ENCODE measurements at regions not wholly inside any gene's neighbourhood (a gene's known extent, or its start where the extent isn't known, plus 50 kb on each side); places are given as distances from the start of the nearest gene placed in this dataset.

DNA sequence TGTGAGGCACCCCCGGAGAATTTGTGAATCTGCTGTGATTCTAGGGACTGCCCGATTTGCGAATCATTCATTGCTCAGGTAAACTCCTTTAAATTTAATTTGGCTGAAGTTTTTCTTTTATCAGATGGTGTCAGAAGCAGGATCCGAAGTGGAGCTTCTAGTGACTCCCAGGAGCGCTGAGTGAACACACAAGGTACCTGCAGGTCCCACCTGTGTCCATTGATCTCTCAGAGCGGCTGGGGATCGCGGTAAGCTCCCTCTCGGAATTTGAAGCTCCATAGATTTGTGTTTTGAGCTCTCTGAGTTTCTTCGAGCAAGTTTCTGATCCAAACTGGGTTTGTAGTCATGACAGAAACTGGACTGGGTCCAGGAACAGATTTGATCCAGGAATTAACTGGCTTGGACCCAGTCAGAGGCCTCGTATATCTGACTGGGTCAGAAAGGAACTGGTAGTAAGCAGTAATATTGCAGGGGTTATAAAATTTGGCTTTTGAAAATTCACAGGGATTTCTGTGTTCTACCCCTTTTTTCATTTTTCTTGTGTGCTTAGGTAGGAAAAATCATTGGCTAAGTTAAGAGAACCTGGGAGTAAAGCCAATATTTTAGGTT lies 56.2 kb upstream of the EDEM3 start:
- no peak for TF ChIP-seq JUNB (IDR thresholded peaks at IDR 0.05; ENCODE audit: unreplicated experiment)
- no peak for TF ChIP-seq ZNF331 (CRISPR knock-in tag; IDR thresholded peaks at IDR 0.05; ENCODE audit: low read depth)
- TF ChIP-seq, protein P1, sequence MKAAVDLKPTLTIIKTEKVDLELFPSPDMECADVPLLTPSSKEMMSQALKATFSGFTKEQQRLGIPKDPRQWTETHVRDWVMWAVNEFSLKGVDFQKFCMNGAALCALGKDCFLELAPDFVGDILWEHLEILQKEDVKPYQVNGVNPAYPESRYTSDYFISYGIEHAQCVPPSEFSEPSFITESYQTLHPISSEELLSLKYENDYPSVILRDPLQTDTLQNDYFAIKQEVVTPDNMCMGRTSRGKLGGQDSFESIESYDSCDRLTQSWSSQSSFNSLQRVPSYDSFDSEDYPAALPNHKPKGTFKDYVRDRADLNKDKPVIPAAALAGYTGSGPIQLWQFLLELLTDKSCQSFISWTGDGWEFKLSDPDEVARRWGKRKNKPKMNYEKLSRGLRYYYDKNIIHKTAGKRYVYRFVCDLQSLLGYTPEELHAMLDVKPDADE (IDR thresholded peaks at IDR 0.05) = no peak
- TF ChIP-seq, protein P2, sequence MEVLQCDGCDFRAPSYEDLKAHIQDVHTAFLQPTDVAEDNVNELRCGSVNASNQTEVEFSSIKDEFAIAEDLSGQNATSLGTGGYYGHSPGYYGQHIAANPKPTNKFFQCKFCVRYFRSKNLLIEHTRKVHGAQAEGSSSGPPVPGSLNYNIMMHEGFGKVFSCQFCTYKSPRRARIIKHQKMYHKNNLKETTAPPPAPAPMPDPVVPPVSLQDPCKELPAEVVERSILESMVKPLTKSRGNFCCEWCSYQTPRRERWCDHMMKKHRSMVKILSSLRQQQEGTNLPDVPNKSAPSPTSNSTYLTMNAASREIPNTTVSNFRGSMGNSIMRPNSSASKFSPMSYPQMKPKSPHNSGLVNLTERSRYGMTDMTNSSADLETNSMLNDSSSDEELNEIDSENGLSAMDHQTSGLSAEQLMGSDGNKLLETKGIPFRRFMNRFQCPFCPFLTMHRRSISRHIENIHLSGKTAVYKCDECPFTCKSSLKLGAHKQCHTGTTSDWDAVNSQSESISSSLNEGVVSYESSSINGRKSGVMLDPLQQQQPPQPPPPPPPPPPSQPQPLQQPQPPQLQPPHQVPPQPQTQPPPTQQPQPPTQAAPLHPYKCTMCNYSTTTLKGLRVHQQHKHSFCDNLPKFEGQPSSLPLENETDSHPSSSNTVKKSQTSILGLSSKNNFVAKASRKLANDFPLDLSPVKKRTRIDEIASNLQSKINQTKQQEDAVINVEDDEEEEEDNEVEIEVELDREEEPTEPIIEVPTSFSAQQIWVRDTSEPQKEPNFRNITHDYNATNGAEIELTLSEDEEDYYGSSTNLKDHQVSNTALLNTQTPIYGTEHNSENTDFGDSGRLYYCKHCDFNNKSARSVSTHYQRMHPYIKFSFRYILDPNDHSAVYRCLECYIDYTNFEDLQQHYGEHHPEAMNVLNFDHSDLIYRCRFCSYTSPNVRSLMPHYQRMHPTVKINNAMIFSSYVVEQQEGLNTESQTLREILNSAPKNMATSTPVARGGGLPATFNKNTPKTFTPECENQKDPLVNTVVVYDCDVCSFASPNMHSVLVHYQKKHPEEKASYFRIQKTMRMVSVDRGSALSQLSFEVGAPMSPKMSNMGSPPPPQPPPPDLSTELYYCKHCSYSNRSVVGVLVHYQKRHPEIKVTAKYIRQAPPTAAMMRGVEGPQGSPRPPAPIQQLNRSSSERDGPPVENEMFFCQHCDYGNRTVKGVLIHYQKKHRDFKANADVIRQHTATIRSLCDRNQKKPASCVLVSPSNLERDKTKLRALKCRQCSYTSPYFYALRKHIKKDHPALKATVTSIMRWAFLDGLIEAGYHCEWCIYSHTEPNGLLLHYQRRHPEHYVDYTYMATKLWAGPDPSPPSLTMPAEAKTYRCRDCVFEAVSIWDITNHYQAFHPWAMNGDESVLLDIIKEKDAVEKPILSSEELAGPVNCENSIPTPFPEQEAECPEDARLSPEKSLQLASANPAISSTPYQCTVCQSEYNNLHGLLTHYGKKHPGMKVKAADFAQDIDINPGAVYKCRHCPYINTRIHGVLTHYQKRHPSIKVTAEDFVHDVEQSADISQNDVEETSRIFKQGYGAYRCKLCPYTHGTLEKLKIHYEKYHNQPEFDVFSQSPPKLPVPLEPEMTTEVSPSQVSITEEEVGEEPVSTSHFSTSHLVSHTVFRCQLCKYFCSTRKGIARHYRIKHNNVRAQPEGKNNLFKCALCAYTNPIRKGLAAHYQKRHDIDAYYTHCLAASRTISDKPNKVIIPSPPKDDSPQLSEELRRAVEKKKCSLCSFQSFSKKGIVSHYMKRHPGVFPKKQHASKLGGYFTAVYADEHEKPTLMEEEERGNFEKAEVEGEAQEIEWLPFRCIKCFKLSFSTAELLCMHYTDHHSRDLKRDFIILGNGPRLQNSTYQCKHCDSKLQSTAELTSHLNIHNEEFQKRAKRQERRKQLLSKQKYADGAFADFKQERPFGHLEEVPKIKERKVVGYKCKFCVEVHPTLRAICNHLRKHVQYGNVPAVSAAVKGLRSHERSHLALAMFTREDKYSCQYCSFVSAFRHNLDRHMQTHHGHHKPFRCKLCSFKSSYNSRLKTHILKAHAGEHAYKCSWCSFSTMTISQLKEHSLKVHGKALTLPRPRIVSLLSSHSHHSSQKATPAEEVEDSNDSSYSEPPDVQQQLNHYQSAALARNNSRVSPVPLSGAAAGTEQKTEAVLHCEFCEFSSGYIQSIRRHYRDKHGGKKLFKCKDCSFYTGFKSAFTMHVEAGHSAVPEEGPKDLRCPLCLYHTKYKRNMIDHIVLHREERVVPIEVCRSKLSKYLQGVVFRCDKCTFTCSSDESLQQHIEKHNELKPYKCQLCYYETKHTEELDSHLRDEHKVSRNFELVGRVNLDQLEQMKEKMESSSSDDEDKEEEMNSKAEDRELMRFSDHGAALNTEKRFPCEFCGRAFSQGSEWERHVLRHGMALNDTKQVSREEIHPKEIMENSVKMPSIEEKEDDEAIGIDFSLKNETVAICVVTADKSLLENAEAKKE (CRISPR knock-in tag; IDR thresholded peaks at IDR 0.05) = no peak
- TF ChIP-seq NANOG (IDR thresholded peaks at IDR 0.05; ENCODE audit: borderline replicate concordance) = no peak
- no peak for TF ChIP-seq EZH2phosphoT487 (IDR thresholded peaks at IDR 0.05; ENCODE audit: unreplicated experiment)
- TF ChIP-seq POLR2AphosphoS5 (IDR thresholded peaks at IDR 0.05; ENCODE audit: low read depth) = no peak
- TF ChIP-seq STAT1 (IDR thresholded peaks at IDR 0.05; ENCODE audit: unreplicated experiment) = no peak
- no peak for TF ChIP-seq EZH2 (IDR thresholded peaks at IDR 0.05; ENCODE audit: low read depth, unreplicated experiment)
- TF ChIP-seq, protein P3, sequence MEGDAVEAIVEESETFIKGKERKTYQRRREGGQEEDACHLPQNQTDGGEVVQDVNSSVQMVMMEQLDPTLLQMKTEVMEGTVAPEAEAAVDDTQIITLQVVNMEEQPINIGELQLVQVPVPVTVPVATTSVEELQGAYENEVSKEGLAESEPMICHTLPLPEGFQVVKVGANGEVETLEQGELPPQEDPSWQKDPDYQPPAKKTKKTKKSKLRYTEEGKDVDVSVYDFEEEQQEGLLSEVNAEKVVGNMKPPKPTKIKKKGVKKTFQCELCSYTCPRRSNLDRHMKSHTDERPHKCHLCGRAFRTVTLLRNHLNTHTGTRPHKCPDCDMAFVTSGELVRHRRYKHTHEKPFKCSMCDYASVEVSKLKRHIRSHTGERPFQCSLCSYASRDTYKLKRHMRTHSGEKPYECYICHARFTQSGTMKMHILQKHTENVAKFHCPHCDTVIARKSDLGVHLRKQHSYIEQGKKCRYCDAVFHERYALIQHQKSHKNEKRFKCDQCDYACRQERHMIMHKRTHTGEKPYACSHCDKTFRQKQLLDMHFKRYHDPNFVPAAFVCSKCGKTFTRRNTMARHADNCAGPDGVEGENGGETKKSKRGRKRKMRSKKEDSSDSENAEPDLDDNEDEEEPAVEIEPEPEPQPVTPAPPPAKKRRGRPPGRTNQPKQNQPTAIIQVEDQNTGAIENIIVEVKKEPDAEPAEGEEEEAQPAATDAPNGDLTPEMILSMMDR (conservative IDR thresholded peaks at IDR 0.05; ENCODE audit: low read depth in 2 of 2) = no peak
- TF ChIP-seq, protein P4, sequence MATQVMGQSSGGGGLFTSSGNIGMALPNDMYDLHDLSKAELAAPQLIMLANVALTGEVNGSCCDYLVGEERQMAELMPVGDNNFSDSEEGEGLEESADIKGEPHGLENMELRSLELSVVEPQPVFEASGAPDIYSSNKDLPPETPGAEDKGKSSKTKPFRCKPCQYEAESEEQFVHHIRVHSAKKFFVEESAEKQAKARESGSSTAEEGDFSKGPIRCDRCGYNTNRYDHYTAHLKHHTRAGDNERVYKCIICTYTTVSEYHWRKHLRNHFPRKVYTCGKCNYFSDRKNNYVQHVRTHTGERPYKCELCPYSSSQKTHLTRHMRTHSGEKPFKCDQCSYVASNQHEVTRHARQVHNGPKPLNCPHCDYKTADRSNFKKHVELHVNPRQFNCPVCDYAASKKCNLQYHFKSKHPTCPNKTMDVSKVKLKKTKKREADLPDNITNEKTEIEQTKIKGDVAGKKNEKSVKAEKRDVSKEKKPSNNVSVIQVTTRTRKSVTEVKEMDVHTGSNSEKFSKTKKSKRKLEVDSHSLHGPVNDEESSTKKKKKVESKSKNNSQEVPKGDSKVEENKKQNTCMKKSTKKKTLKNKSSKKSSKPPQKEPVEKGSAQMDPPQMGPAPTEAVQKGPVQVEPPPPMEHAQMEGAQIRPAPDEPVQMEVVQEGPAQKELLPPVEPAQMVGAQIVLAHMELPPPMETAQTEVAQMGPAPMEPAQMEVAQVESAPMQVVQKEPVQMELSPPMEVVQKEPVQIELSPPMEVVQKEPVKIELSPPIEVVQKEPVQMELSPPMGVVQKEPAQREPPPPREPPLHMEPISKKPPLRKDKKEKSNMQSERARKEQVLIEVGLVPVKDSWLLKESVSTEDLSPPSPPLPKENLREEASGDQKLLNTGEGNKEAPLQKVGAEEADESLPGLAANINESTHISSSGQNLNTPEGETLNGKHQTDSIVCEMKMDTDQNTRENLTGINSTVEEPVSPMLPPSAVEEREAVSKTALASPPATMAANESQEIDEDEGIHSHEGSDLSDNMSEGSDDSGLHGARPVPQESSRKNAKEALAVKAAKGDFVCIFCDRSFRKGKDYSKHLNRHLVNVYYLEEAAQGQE (IDR thresholded peaks at IDR 0.05; ENCODE audit: unreplicated experiment) = no peak
- TF ChIP-seq ZNF114 (CRISPR knock-in tag; IDR thresholded peaks at IDR 0.05) = no peak
- no peak for TF ChIP-seq CREB1 (CRISPR knock-in tag; IDR thresholded peaks at IDR 0.05; ENCODE audit: low read depth)
- no peaks in the 10 kb centered on the region for H3F3A ChIP-seq (replicated peaks; ENCODE audit: low read depth)
- peaks cover 40% of the 10 kb centered on the region for H3K9me3 Mint-ChIP-seq

More for the DNA sequence above, 56.2 kb upstream of the EDEM3 start:
- H3K4me3 ChIP-seq = no peak overlapping the region
- H3K27ac ChIP-seq (ENCODE audit: low read depth) = no peak overlapping the region
- ATAC-seq (no peak), DNase-seq (ENCODE audit: low spot score) (no peak)
- no peak overlapping the region for H2AFZ ChIP-seq
- H3K27me3 ChIP-seq (ENCODE audit: insufficient read depth) = no peaks in the 10 kb centered on the region
- H3K4me2 ChIP-seq = no peak overlapping the region
- H3K4me1 ChIP-seq (ENCODE audit: insufficient read depth) = no peaks in the 10 kb centered on the region
- no peaks in the 10 kb centered on the region for H3K9me2 ChIP-seq (ENCODE audit: insufficient read depth)
- H4K20me1 ChIP-seq (replicated peaks; ENCODE audit: insufficient read depth) = no peaks in the 10 kb centered on the region
- no peak overlapping the region for H3K4me3 Mint-ChIP-seq
- H3K27me3 Mint-ChIP-seq (ENCODE audit: insufficient read depth, low read depth, poor library complexity) = peaks cover 1% of the 10 kb centered on the region
- no peaks in the 10 kb centered on the region for H3K4me1 Mint-ChIP-seq
- H3K36me3 ChIP-seq (ENCODE audit: insufficient read depth) = peaks cover 22% of the 10 kb centered on the region
- H3K27ac Mint-ChIP-seq = no peak overlapping the region
- peaks cover 54% of the 10 kb centered on the region for H3K36me3 Mint-ChIP-seq (ENCODE audit: low read depth)
- H3K79me2 ChIP-seq (replicated peaks; ENCODE audit: insufficient read depth) = no peaks in the 10 kb centered on the region
